Left lung (tissue), 4 donors: ENCODE measurements at regions not wholly inside any gene's neighbourhood (a gene's known extent, or its start where the extent isn't known, plus 50 kb on each side); places are given as distances from the start of the nearest gene placed in this dataset.
"Not testable (repeated sequence)": the region's sequence is repeated elsewhere in the genome, so short reads cannot be mapped to it uniquely, and the experiment has no call there.

Experiments
- ATAC-seq: fragments of 200-7000 bp; cut with Tn5 transposase; one replicate; pipeline ENCODE4 v1.9.1; 2020; ENCODE audit warnings: moderate library complexity
- DNase-seq, 4 donors: peaks; one replicate each; pipeline ENCODE4 v3.0.0-alpha.2; 2013 to 2020
- H3K27ac ChIP-seq, 2 donors: fragments of 200-600 bp; sonication (generic) in 1 of 2; one replicate each; pipeline versions ENCODE4 v1.5.0 to v1.8.0; 2020 to 2021
- H3K27me3 ChIP-seq, 2 donors: fragments of 200-600 bp; sonication (generic) in 1 of 2; one replicate each; pipeline versions ENCODE4 v1.5.0 to v1.8.0; 2020 to 2021
- H3K36me3 ChIP-seq, 2 donors: fragments of 200-600 bp; sonication (generic) in 1 of 2; one replicate each; pipeline versions ENCODE4 v1.5.0 to v1.8.0; 2020 to 2021
- H3K4me1 ChIP-seq, 2 donors: fragments of 200-600 bp; one replicate each; pipeline ENCODE4 v1.8.0; 2021
- H3K4me3 ChIP-seq, 2 donors: fragments of 200-600 bp; sonication (generic) in 1 of 2; one replicate each; pipeline versions ENCODE4 v1.5.0 to v1.8.0; 2020 to 2021; ENCODE audit warnings: mild to moderate bottlenecking in 1 of 2
- H3K9me3 ChIP-seq, 2 donors: fragments of 200-600 bp; sonication (generic) in 1 of 2; one replicate each; pipeline versions ENCODE4 v1.5.0 to v1.8.0; 2020 to 2021
- CTCF ChIP-seq, 2 donors: fragments of 200-600 bp; sonication (generic) in 1 of 2; IDR thresholded peaks; one replicate each; pipeline versions ENCODE4 v1.5.0 to v1.8.0; 2021; ENCODE audit warnings: antibody characterized with exemption in 2 of 2
- intact Hi-C, 2 donors: fragments of 100-400 bp; cut with DNase I; formaldehyde crosslinking; loops; one replicate each; pipeline versions ENCODE4 v1.11.2 to v1.14.2; 2022
- donor health status: DM: no; HTN: yes; CAD: no.
- donor health status: DM: no; HTN: no; CAD: no.

- intact Hi-C loops: no loop called here
- no peak for ATAC-seq
Observed at GRCh38 chr4:77251751-77252150, 94.7 kb downstream of the CCNG2 start.

GRCh38 chr4:77263247-77263646, 106.2 kb downstream of the CCNG2 start:
- no peak for TF ChIP-seq CTCF (IDR thresholded peaks at IDR 0.05)
- no peaks in the 10 kb centered on the region for H3K9me3 ChIP-seq
- H3K36me3 ChIP-seq: no peaks in the 10 kb centered on the region
- no peak overlapping the region for H3K27ac ChIP-seq
- intact Hi-C loops: no loop called here
- H3K4me1 ChIP-seq: no peaks in the 10 kb centered on the region
- no peak overlapping the region for H3K4me3 ChIP-seq
- ATAC-seq: no peak
- DNase-seq: no peak
- no peaks in the 10 kb centered on the region for H3K27me3 ChIP-seq

More at GRCh38 chr4:77251751-77252150, 94.7 kb downstream of the CCNG2 start:
- Histone ChIP-seq H3K9me3 (no peaks in the 10 kb centered on the region), H3K4me1 (no peaks in the 10 kb centered on the region), H3K27me3 (no peaks in the 10 kb centered on the region), H3K27ac (no peak overlapping the region), H3K36me3 (no peaks in the 10 kb centered on the region), H3K4me3 (no peak overlapping the region)
- DNase-seq: no peak
- TF ChIP-seq CTCF (IDR thresholded peaks at IDR 0.05): no peak

GRCh38 chr4:77263976-77264375, 107.0 kb downstream of the CCNG2 start:
- DNase-seq, ATAC-seq, H3K4me3 ChIP-seq, H3K36me3 ChIP-seq, H3K27ac ChIP-seq, H3K27me3 ChIP-seq, H3K9me3 ChIP-seq, H3K4me1 ChIP-seq, intact Hi-C loops: not testable (repeated sequence)

- DNase-seq (no peak), ATAC-seq (no peak)
- Histone ChIP-seq H3K9me3 (no peaks in the 10 kb centered on the region), H3K4me3 (no peak overlapping the region), H3K4me1 (no peaks in the 10 kb centered on the region), H3K27me3 (no peaks in the 10 kb centered on the region), H3K36me3 (no peaks in the 10 kb centered on the region), H3K27ac (no peak overlapping the region)
- intact Hi-C loops: no loop called here
- no peak for TF ChIP-seq CTCF (IDR thresholded peaks at IDR 0.05)
Observed at GRCh38 chr4:77264826-77265225, 107.8 kb downstream of the CCNG2 start.

- no peaks in the 10 kb centered on the region for H3K27me3 ChIP-seq
- ATAC-seq (no peak), DNase-seq (no peak)
- no peak overlapping the region for H3K4me3 ChIP-seq
- H3K4me1 ChIP-seq: no peaks in the 10 kb centered on the region
- no peaks in the 10 kb centered on the region for H3K36me3 ChIP-seq
- no peak for TF ChIP-seq CTCF (IDR thresholded peaks at IDR 0.05)
- no peak overlapping the region for H3K27ac ChIP-seq
- H3K9me3 ChIP-seq: no peaks in the 10 kb centered on the region
- intact Hi-C loops: no loop called here
Observed at GRCh38 chr4:77268108-77268507, 111.1 kb downstream of the CCNG2 start.

GRCh38 chr4:77269505-77269904, 112.5 kb downstream of the CCNG2 start:
- intact Hi-C loops: no loop called here

More at GRCh38 chr4:77269505-77269904, 112.5 kb downstream of the CCNG2 start:
- Histone ChIP-seq H3K27me3 (no peaks in the 10 kb centered on the region), H3K36me3 (no peaks in the 10 kb centered on the region), H3K27ac (no peak overlapping the region), H3K4me3 (no peak overlapping the region), H3K4me1 (no peaks in the 10 kb centered on the region), H3K9me3 (no peaks in the 10 kb centered on the region)
- no peak for TF ChIP-seq CTCF (IDR thresholded peaks at IDR 0.05)
- DNase-seq: no peak
- no peak for ATAC-seq
